HepG2 (cell line): ENCODE measurements at regions not wholly inside any gene's neighbourhood (a gene's known extent, or its start where the extent isn't known, plus 50 kb on each side); places are given as distances from the start of the nearest gene placed in this dataset.
"Not testable (repeated sequence)": the region's sequence is repeated elsewhere in the genome, so short reads cannot be mapped to it uniquely, and the experiment has no call there.

Source experiments
- ATAC-seq: fragments of 200-7000 bp; cut with Tn5 transposase; 3 replicates; pipeline ENCODE4 v1.9.1; 2020; ENCODE audit warnings: mild to moderate bottlenecking, moderate library complexity
- BruUV-seq: library from RNA; stranded (reverse); fragments of 400-500 nt; replicated peaks from 2 replicates; lab custom pipeline; 2021; lab: Mats Ljungman, UMichigan
- CTCF ChIA-PET: fragments of 300-600 bp; formaldehyde crosslinking; extraction: SDS; loops from one replicate; lab custom pipeline; 2021; ENCODE audit warnings: low total read pairs, inconsistent platforms, low intra/inter-chr PET ratio; lab: Yijun Ruan, JAX
- POLR2A ChIA-PET: fragments of 350-600 bp; sonication (Branson Sonifier 250); formaldehyde crosslinking; loops from one replicate; lab custom pipeline; 2020; ENCODE audit warnings: antibody characterized with exemption, inconsistent platforms; lab: Yijun Ruan, JAX
- DNase-seq: peaks from one replicate; pipeline ENCODE4 v3.0.0-alpha.2; 2015; ENCODE audit warnings: low spot score
- FAIRE-seq: peaks from 3 replicates; lab custom pipeline; 2011; peaks lifted over from hg19 to GRCh38; lab: Jason Lieb, UNC
- H2AFZ ChIP-seq: one replicate; pipeline ENCODE4 v1.6.1; 2011; ENCODE audit warnings: low read length, inconsistent platforms
- H3K27ac ChIP-seq: fragments of 300-600 bp; 3 replicates; pipeline ENCODE4 v1.8.0; 2011; ENCODE audit warnings: mixed run types, mild to moderate bottlenecking, mixed read lengths, low read length, inconsistent platforms; ENCODE audit not compliant: insufficient read depth; ENCODE audit errors: extremely low read length
- H3K27me3 ChIP-seq, 2 experiments: fragments of 200-600 bp in 1 of 2; 2 replicates in 1 of 2; 3 replicates in 1 of 2; pipeline versions ENCODE4 v1.6.0 to v1.8.0; 2011; ENCODE audit warnings: low read length in 2 of 2, mild to moderate bottlenecking in 2 of 2, moderate library complexity in 2 of 2, inconsistent platforms in 1 of 2; ENCODE audit not compliant: insufficient read depth in 2 of 2, control insufficient read depth in 1 of 2
- H3K36me3 ChIP-seq, 2 experiments: fragments of 200-600 bp in 1 of 2; replicated peaks in 1 of 2; 2 replicates in 1 of 2; 3 replicates in 1 of 2; pipeline versions ENCODE4 v1.5.1 to v1.8.0; 2011; ENCODE audit warnings: low read length in 2 of 2, inconsistent platforms in 1 of 2; ENCODE audit not compliant: insufficient read depth in 2 of 2, control insufficient read depth in 1 of 2
- H3K4me1 ChIP-seq: 2 replicates; pipeline ENCODE4 v1.5.1; 2012; ENCODE audit warnings: low read length, inconsistent platforms; ENCODE audit not compliant: insufficient read depth
- H3K4me2 ChIP-seq: 2 replicates; pipeline ENCODE4 v1.6.0; 2011; ENCODE audit warnings: low read depth, low read length, inconsistent platforms
- H3K4me3 ChIP-seq, 3 experiments: fragments of 200-600 bp in 1 of 3; sonication (generic), shearing (Covaris generic) in 1 of 3; replicated peaks in 1 of 3; 2 replicates each; pipeline ENCODE4 v1.5.1; 2011 to 2016; ENCODE audit warnings: low read length in 3 of 3, inconsistent platforms in 2 of 3, low read depth in 2 of 3, mild to moderate bottlenecking in 2 of 3, control low read depth in 1 of 3, mixed read lengths in 1 of 3; ENCODE audit not compliant: insufficient read depth in 1 of 3
- H3K79me2 ChIP-seq: one replicate; pipeline ENCODE4 v1.6.1; 2011; ENCODE audit warnings: low read length, inconsistent platforms; ENCODE audit not compliant: insufficient read depth
- H3K9ac ChIP-seq: 2 replicates; pipeline ENCODE4 v1.6.0; 2011; ENCODE audit warnings: mild to moderate bottlenecking, low read depth, low read length, inconsistent platforms; ENCODE audit not compliant: insufficient read depth
- H3K9me3 ChIP-seq: 2 replicates; pipeline ENCODE4 v1.5.1; 2012; ENCODE audit warnings: mild to moderate bottlenecking, low read length
- H4K20me1 ChIP-seq: 2 replicates; pipeline ENCODE4 v1.6.0; 2011; ENCODE audit warnings: inconsistent platforms, mild to moderate bottlenecking, low read length, moderate library complexity; ENCODE audit not compliant: insufficient read depth
- CCDC6 ChIP-seq: sonication (generic); formaldehyde crosslinking; IDR thresholded peaks from 2 replicates; pipeline ENCODE4 v1.8.1; 2022; ENCODE audit warnings: mild to moderate bottlenecking, missing genetic modification reagents, moderate library complexity
- GABPA ChIP-seq, 2 experiments: IDR thresholded peaks; 2 replicates each; pipeline ENCODE4 v1.6.1; 2011 to 2016; ENCODE audit warnings: low read depth in 2 of 2, low read length in 1 of 2, missing biosample characterization in 1 of 2, missing genetic modification characterization in 1 of 2
- GRHL1 ChIP-seq: sonication (generic); formaldehyde crosslinking; conservative IDR thresholded peaks from 2 replicates; pipeline ENCODE4 v1.8.0; 2022; ENCODE audit warnings: missing genetic modification reagents
- ISX ChIP-seq: sonication (generic); formaldehyde crosslinking; conservative IDR thresholded peaks from 2 replicates; pipeline ENCODE4 v1.5.0; 2020; ENCODE audit warnings: missing genetic modification reagents
- MAFF ChIP-seq: IDR thresholded peaks from 2 replicates; pipeline ENCODE4 v1.6.1; 2011; ENCODE audit warnings: low read depth, low read length, improper control_type of control experiment
- MAFG ChIP-seq: sonication (generic); formaldehyde crosslinking; IDR thresholded peaks from 2 replicates; pipeline ENCODE4 v1.5.1; 2020; ENCODE audit warnings: mild to moderate bottlenecking, missing genetic modification reagents
- MAFK ChIP-seq, 2 experiments: IDR thresholded peaks in 1 of 2; conservative IDR thresholded peaks in 1 of 2; 2 replicates each; pipeline ENCODE4 v1.6.1; 2011; ENCODE audit warnings: improper control_type of control experiment in 2 of 2, low read length in 2 of 2
- NFATC3 ChIP-seq: sonication (generic); formaldehyde crosslinking; IDR thresholded peaks from 2 replicates; pipeline ENCODE4 v1.5.1; 2020; ENCODE audit warnings: mild to moderate bottlenecking, missing genetic modification reagents
- NFIC ChIP-seq: IDR thresholded peaks from 2 replicates; pipeline ENCODE4 v1.6.1; 2012; ENCODE audit warnings: mild to moderate bottlenecking, low read length, inconsistent platforms
- POLR2G ChIP-seq: fragments of 200-400 bp; formaldehyde crosslinking; IDR thresholded peaks from 2 replicates; pipeline ENCODE4 v1.6.1; 2018; ENCODE audit warnings: mild to moderate bottlenecking, low read depth, low read length, moderate library complexity
- SNAPC5 ChIP-seq: sonication (generic); formaldehyde crosslinking; IDR thresholded peaks from 2 replicates; pipeline ENCODE4 v1.8.1; 2023; ENCODE audit warnings: mild to moderate bottlenecking, missing genetic modification reagents, borderline replicate concordance
- SP140L ChIP-seq: sonication (generic); formaldehyde crosslinking; IDR thresholded peaks from 2 replicates; pipeline ENCODE4 v1.4.0; 2020; ENCODE audit warnings: missing genetic modification reagents, borderline replicate concordance
- ZKSCAN5 ChIP-seq: sonication (generic); formaldehyde crosslinking; IDR thresholded peaks from 2 replicates; pipeline ENCODE4 v1.5.1; 2020; ENCODE audit warnings: mild to moderate bottlenecking, missing genetic modification reagents
- ZNF260 ChIP-seq: sonication (generic); formaldehyde crosslinking; IDR thresholded peaks from 2 replicates; pipeline ENCODE4 v1.4.0; 2020; ENCODE audit warnings: missing genetic modification reagents, low read depth, mild to moderate bottlenecking, borderline replicate concordance
- ZNF484 ChIP-seq: sonication (generic); formaldehyde crosslinking; IDR thresholded peaks from 2 replicates; pipeline ENCODE4 v1.5.1; 2020; ENCODE audit warnings: mild to moderate bottlenecking, low read depth, missing genetic modification reagents, borderline replicate concordance
- ZNF557 ChIP-seq: sonication (generic); formaldehyde crosslinking; IDR thresholded peaks from 2 replicates; pipeline ENCODE4 v1.4.0; 2020; ENCODE audit warnings: missing genetic modification reagents
- ZNF768 ChIP-seq: sonication (generic); formaldehyde crosslinking; IDR thresholded peaks from 2 replicates; pipeline ENCODE4 v1.4.0; 2020; ENCODE audit warnings: missing genetic modification reagents
- WGBS: methylation state at CpG from one replicate; pipeline ENCODE4 v1.1.6; 2017; ENCODE audit warnings: low lambda C conversion rate; 5-methylcytosine and 5-hydroxymethylcytosine counted together
- in situ Hi-C: cut with HindIII; loops from 2 replicates; pipeline ENCODE4 v1.10.0; 2017; ENCODE audit warnings: low pct_unique_long_range_greater_than_20kb; ENCODE audit not compliant: extremely low pct_ligation_motif_present
- intact Hi-C: fragments of 100-400 bp; cut with micrococcal nuclease; formaldehyde crosslinking; loops from one replicate; pipeline ENCODE4 v1.10.0; 2022; ENCODE audit not compliant: unreplicated experiment
- TF ChIP-seq, protein P1 (sequence below): sonication (generic); formaldehyde crosslinking; IDR thresholded peaks from 2 replicates; pipeline ENCODE4 v1.8.0; 2022; ENCODE audit warnings: mild to moderate bottlenecking, missing genetic modification reagents, borderline replicate concordance

DNA sequence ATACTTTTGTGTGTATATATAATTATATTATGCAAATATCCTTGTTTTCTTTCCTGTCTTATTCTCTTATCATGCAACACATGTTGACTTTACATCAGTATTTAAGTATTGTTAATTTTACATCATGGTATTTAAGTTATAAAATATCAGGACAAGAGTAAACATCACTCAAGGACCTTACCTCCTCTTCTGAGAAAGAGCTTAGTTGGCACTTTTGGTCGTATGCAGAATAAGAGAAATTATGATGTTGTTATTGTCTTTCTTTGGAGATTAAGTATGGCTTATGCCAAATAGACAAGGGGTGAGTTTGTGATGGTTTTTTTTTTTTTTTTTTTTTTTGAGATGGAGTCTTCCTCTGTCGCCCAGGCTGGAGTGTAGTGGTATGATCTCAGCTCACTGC, 279.2 kb upstream of the AZI2 start:
- in situ Hi-C loops, H2AFZ ChIP-seq, H3K9me3 ChIP-seq, BruUV-seq, H4K20me1 ChIP-seq, H3K4me2 ChIP-seq, H3K4me1 ChIP-seq, DNase-seq, H3K27ac ChIP-seq, ATAC-seq, H3K27me3 ChIP-seq, H3K79me2 ChIP-seq, H3K4me3 ChIP-seq, CTCF ChIA-PET, FAIRE-seq, H3K9ac ChIP-seq, POLR2A ChIA-PET, H3K36me3 ChIP-seq, intact Hi-C loops: not testable (repeated sequence)
- TF ChIP-seq MAFK (conservative IDR thresholded peaks at IDR 0.05 in 1 of 2, IDR thresholded peaks at IDR 0.05 in 1 of 2; ENCODE audit: low read length in 2 of 2) (peak; percentile 59 to 78), MAFF (peak; percentile 71)
- 0% methylated on average over 1 of the region's 2 CpGs for WGBS

GRCh38 chr3:28634019-28634418, 285.4 kb upstream of the AZI2 start:
- POLR2A ChIA-PET, result no interaction called here
- H3K27ac ChIP-seq, result no peak overlapping the region
- no peak overlapping the region for H3K4me2 ChIP-seq
- WGBS, result 50% methylated on average over 2 of the region's 2 CpGs
- in situ Hi-C loops (no loop called here), intact Hi-C loops (no loop called here)
- no peak overlapping the region for H3K9ac ChIP-seq
- CTCF ChIA-PET, result no interaction called here
- H3K9me3 ChIP-seq, result no peaks in the 10 kb centered on the region
- no peak for DNase-seq
- H4K20me1 ChIP-seq, result no peaks in the 10 kb centered on the region
- no peak for ATAC-seq
- H2AFZ ChIP-seq, result no peak overlapping the region
- no peaks in the 10 kb centered on the region for H3K27me3 ChIP-seq
- H3K36me3 ChIP-seq, result no peaks in the 10 kb centered on the region
- H3K4me3 ChIP-seq, result no peak overlapping the region
- H3K79me2 ChIP-seq, result no peaks in the 10 kb centered on the region
- no peak for FAIRE-seq
- no TSS peak for BruUV-seq
- H3K4me1 ChIP-seq, result no peaks in the 10 kb centered on the region
- TF ChIP-seq GRHL1 (no peak), SNAPC5 (no peak), GABPA (IDR thresholded peaks at IDR 0.05; ENCODE audit: low read depth, low read length) (no peak), GABPA (CRISPR knock-in tag; IDR thresholded peaks at IDR 0.05; ENCODE audit: low read depth) (no peak), NFIC (no peak), ZNF260 (CRISPR knock-in tag) (no peak), NFATC3 (CRISPR knock-in tag) (no peak), ZNF557 (CRISPR knock-in tag) (no peak), ZNF768 (CRISPR knock-in tag) (no peak), MAFG (CRISPR knock-in tag) (no peak), ZKSCAN5 (CRISPR knock-in tag) (no peak), SP140L (CRISPR knock-in tag) (no peak), CCDC6 (CRISPR knock-in tag) (no peak), ISX (CRISPR knock-in tag) (no peak), POLR2G (no peak), ZNF484 (CRISPR knock-in tag) (no peak)
- TF ChIP-seq, protein P1, sequence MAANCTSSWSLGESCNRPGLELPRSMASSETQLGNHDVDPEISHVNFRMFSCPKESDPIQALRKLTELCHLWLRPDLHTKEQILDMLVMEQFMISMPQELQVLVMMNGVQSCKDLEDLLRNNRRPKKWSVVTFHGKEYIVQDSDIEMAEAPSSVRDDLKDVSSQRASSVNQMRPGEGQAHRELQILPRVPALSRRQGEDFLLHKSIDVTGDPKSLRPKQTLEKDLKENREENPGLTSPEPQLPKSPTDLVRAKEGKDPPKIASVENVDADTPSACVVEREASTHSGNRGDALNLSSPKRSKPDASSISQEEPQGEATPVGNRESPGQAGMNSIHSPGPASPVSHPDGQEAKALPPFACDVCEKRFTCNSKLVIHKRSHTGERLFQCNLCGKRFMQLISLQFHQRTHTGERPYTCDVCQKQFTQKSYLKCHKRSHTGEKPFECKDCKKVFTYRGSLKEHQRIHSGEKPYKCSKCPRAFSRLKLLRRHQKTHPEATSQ (CRISPR knock-in tag), result no peak
